HEK293 (cell line): ENCODE measurements at regions not wholly inside any gene's neighbourhood (a gene's known extent, or its start where the extent isn't known, plus 50 kb on each side); places are given as distances from the start of the nearest gene placed in this dataset.

Experiments used
- CTCF ChIA-PET: fragments of 350-600 bp; formaldehyde crosslinking; extraction: SDS; loops from one replicate; lab custom pipeline; 2021; ENCODE audit warnings: antibody characterized with exemption; lab: Yijun Ruan, JAX
- POLR2A ChIA-PET: fragments of 300-600 bp; formaldehyde crosslinking; extraction: SDS; loops from one replicate; lab custom pipeline; 2020; ENCODE audit warnings: antibody characterized with exemption, inconsistent platforms; lab: Yijun Ruan, JAX
- H3K27ac ChIP-seq: fragments of 200-500 bp; sonication (Bioruptor generic); 2 replicates; pipeline ENCODE4 v1.5.1; 2014; ENCODE audit warnings: low read depth, low read length, control low read depth, inconsistent platforms; ENCODE audit errors: extremely low read depth
- H3K36me3 ChIP-seq, 2 experiments: fragments of 200-500 bp in 1 of 2; sonication (Bioruptor generic) in 1 of 2; 1 replicate in 1 of 2; 2 replicates in 1 of 2; pipeline ENCODE4 v1.5.1; 2014 to 2017; ENCODE audit warnings: inconsistent platforms in 2 of 2, low read length in 2 of 2; ENCODE audit not compliant: control insufficient read depth in 2 of 2, insufficient read depth in 1 of 2
- H3K4me1 ChIP-seq: fragments of 200-500 bp; sonication (Bioruptor generic); 2 replicates; pipeline ENCODE4 v1.5.1; 2014; ENCODE audit warnings: mild to moderate bottlenecking, low read length, inconsistent platforms; ENCODE audit not compliant: control insufficient read depth, insufficient read depth
- H3K4me3 ChIP-seq: 2 replicates; pipeline ENCODE4 v1.5.1; 2011; ENCODE audit warnings: low read depth, mild to moderate bottlenecking, control low read depth, low read length, moderate library complexity
- H3K9me3 ChIP-seq: fragments of 200-500 bp; sonication (Bioruptor generic); 2 replicates; pipeline ENCODE4 v1.5.1; 2014; ENCODE audit warnings: low read depth, low read length, inconsistent platforms; ENCODE audit not compliant: control insufficient read depth, insufficient read depth
- BCL11A ChIP-seq: fragments of 450-650 bp; formaldehyde crosslinking; IDR thresholded peaks from 2 replicates; pipeline ENCODE4 v1.5.1; 2016; ENCODE audit warnings: low read depth, missing biosample characterization, missing genetic modification characterization
- INSM2 ChIP-seq: fragments of 450-650 bp; formaldehyde crosslinking; IDR thresholded peaks from 2 replicates; pipeline ENCODE4 v1.5.1; 2016; ENCODE audit warnings: missing biosample characterization, missing genetic modification characterization
- MEIS1 ChIP-seq: sonication (generic); formaldehyde crosslinking; IDR thresholded peaks from 2 replicates; pipeline ENCODE4 v1.8.1; 2022; ENCODE audit warnings: missing genetic modification reagents, mild to moderate bottlenecking, borderline replicate concordance
- OSR2 ChIP-seq: fragments of 450-650 bp; formaldehyde crosslinking; IDR thresholded peaks from 2 replicates; pipeline ENCODE4 v1.5.1; 2016; ENCODE audit warnings: missing biosample characterization, missing genetic modification characterization
- RBAK ChIP-seq: fragments of 450-650 bp; formaldehyde crosslinking; IDR thresholded peaks from 2 replicates; pipeline ENCODE4 v1.5.1; 2016; ENCODE audit warnings: missing biosample characterization, missing genetic modification characterization
- TRIM28 ChIP-seq: IDR thresholded peaks from 2 replicates; pipeline ENCODE4 v1.6.1; 2011; ENCODE audit warnings: low read length, control low read depth, borderline replicate concordance
- ZBTB1 ChIP-seq: fragments of 450-650 bp; formaldehyde crosslinking; IDR thresholded peaks from 2 replicates; pipeline ENCODE4 v1.5.1; 2016; ENCODE audit warnings: missing biosample characterization, missing genetic modification characterization
- ZBTB48 ChIP-seq: fragments of 450-650 bp; formaldehyde crosslinking; IDR thresholded peaks from 2 replicates; pipeline ENCODE4 v1.5.1; 2016; ENCODE audit warnings: missing biosample characterization, missing genetic modification characterization
- ZFP3 ChIP-seq: fragments of 450-650 bp; formaldehyde crosslinking; IDR thresholded peaks from 2 replicates; pipeline ENCODE4 v1.5.1; 2016; ENCODE audit warnings: low read depth, missing biosample characterization, missing genetic modification characterization
- ZFP69B ChIP-seq: fragments of 450-650 bp; formaldehyde crosslinking; IDR thresholded peaks from 2 replicates; pipeline ENCODE4 v1.5.1; 2016; ENCODE audit warnings: missing biosample characterization, missing genetic modification characterization
- ZNF132 ChIP-seq: fragments of 450-650 bp; formaldehyde crosslinking; IDR thresholded peaks from 2 replicates; pipeline ENCODE4 v1.5.1; 2017; ENCODE audit warnings: missing biosample characterization, missing genetic modification characterization, borderline replicate concordance
- ZNF140 ChIP-seq: fragments of 450-650 bp; formaldehyde crosslinking; IDR thresholded peaks from 2 replicates; pipeline ENCODE4 v1.5.1; 2016; ENCODE audit warnings: missing biosample characterization, missing genetic modification characterization
- ZNF148 ChIP-seq: fragments of 450-650 bp; formaldehyde crosslinking; IDR thresholded peaks from 2 replicates; pipeline ENCODE4 v1.5.0; 2017; ENCODE audit warnings: missing biosample characterization, missing genetic modification characterization, borderline replicate concordance
- ZNF19 ChIP-seq: fragments of 450-650 bp; formaldehyde crosslinking; IDR thresholded peaks from 2 replicates; pipeline ENCODE4; 2016; ENCODE audit warnings: missing biosample characterization, missing genetic modification characterization, low read depth
- ZNF211 ChIP-seq: fragments of 450-650 bp; formaldehyde crosslinking; IDR thresholded peaks from 2 replicates; pipeline ENCODE4 v1.5.1; 2016; ENCODE audit warnings: low read depth, missing biosample characterization, missing genetic modification characterization
- ZNF221 ChIP-seq: fragments of 450-650 bp; formaldehyde crosslinking; IDR thresholded peaks from 2 replicates; pipeline ENCODE4 v1.5.1; 2017; ENCODE audit warnings: missing biosample characterization, missing genetic modification characterization, borderline replicate concordance
- ZNF239 ChIP-seq: fragments of 450-650 bp; formaldehyde crosslinking; IDR thresholded peaks from 2 replicates; pipeline ENCODE4 v1.5.1; 2016; ENCODE audit warnings: missing biosample characterization, missing genetic modification characterization
- ZNF266 ChIP-seq: fragments of 450-650 bp; formaldehyde crosslinking; IDR thresholded peaks from 2 replicates; pipeline ENCODE4 v1.5.1; 2016; ENCODE audit warnings: missing biosample characterization, missing genetic modification characterization, low read depth
- ZNF350 ChIP-seq: fragments of 450-650 bp; formaldehyde crosslinking; IDR thresholded peaks from 2 replicates; pipeline ENCODE4 v1.5.0; 2017; ENCODE audit warnings: missing biosample characterization, mild to moderate bottlenecking, missing genetic modification characterization
- ZNF426 ChIP-seq: fragments of 450-650 bp; formaldehyde crosslinking; IDR thresholded peaks from 2 replicates; pipeline ENCODE4 v1.5.1; 2017; ENCODE audit warnings: missing biosample characterization, missing genetic modification characterization, mild to moderate bottlenecking, inconsistent platforms, moderate library complexity
- ZNF518A ChIP-seq: fragments of 450-650 bp; formaldehyde crosslinking; conservative IDR thresholded peaks from 2 replicates; pipeline ENCODE4 v1.5.1; 2016; ENCODE audit warnings: low read depth, missing biosample characterization, missing genetic modification characterization
- ZNF610 ChIP-seq: fragments of 450-650 bp; formaldehyde crosslinking; IDR thresholded peaks from 2 replicates; pipeline ENCODE4 v1.5.1; 2016; ENCODE audit warnings: missing biosample characterization, missing genetic modification characterization, borderline replicate concordance
- ZNF660 ChIP-seq: fragments of 450-650 bp; IDR thresholded peaks from 2 replicates; pipeline ENCODE4 v1.5.1; 2018; ENCODE audit warnings: missing biosample characterization, mild to moderate bottlenecking, missing genetic modification characterization
- ZXDB ChIP-seq: fragments of 450-650 bp; formaldehyde crosslinking; IDR thresholded peaks from 2 replicates; pipeline ENCODE4 v1.5.1; 2016; ENCODE audit warnings: missing biosample characterization, missing genetic modification characterization
- TF ChIP-seq, protein P1 (sequence below): fragments of 450-650 bp; formaldehyde crosslinking; IDR thresholded peaks from 2 replicates; pipeline ENCODE4 v1.5.1; 2016; ENCODE audit warnings: missing biosample characterization, missing genetic modification characterization

- ChIA-PET POLR2A (no interaction called here), CTCF (no interaction called here)
- Histone ChIP-seq H3K4me1 (no peaks in the 10 kb centered on the region), H3K27ac (no peak overlapping the region), H3K9me3 (no peaks in the 10 kb centered on the region), H3K4me3 (no peak overlapping the region), H3K36me3 (no peaks in the 10 kb centered on the region)
- no peak for TF ChIP-seq ZFP69B
- TF ChIP-seq OSR2: no peak
- no peak for TF ChIP-seq ZNF426 (tag by site-specific recombination)
- no peak for TF ChIP-seq ZNF610 (tag by site-specific recombination)
- no peak for TF ChIP-seq ZNF19 (tag by site-specific recombination)
- no peak for TF ChIP-seq ZNF266 (tag by site-specific recombination)
- no peak for TF ChIP-seq ZNF211 (tag by site-specific recombination)
- TF ChIP-seq BCL11A: no peak
- no peak for TF ChIP-seq ZNF660 (tag by site-specific recombination)
- no peak for TF ChIP-seq TRIM28
- TF ChIP-seq MEIS1 (CRISPR knock-in tag): no peak
- TF ChIP-seq ZNF239 (tag by site-specific recombination): no peak
- TF ChIP-seq ZBTB1 (tag by site-specific recombination): no peak
- TF ChIP-seq ZNF350 (tag by site-specific recombination): no peak
Measured at GRCh38 chr1:213661302-213661701, 326.5 kb upstream of the PROX1 start.

DNA sequence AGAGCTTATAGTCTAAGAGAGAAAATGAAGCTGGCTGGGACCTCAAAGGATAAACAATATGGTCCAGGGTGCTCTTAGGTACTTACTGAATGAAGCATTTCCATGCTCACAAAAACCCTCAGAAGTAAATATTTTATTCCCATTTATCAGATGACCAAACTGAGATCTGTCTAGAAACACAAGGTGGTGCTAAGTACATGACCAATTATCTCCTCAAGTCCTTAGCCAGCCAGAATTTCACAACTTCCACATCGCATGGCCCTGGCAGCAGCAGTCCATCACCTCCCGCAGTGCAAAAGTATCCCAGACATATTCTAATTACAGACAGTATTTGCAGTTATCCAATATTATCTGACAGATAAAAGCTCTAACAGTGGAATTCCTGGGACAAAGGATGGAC, 321.7 kb upstream of the PROX1 start:
- H3K4me3 ChIP-seq: no peak overlapping the region
- no peaks in the 10 kb centered on the region for H3K9me3 ChIP-seq
- TF ChIP-seq ZXDB (no peak), RBAK (tag by site-specific recombination) (no peak), ZNF140 (tag by site-specific recombination) (no peak), ZNF221 (tag by site-specific recombination) (no peak), ZFP3 (tag by site-specific recombination) (no peak), INSM2 (tag by site-specific recombination) (no peak), ZNF132 (tag by site-specific recombination) (no peak), ZNF148 (tag by site-specific recombination) (no peak), ZNF518A (no peak), ZBTB48 (tag by site-specific recombination) (no peak)
- TF ChIP-seq, protein P1, sequence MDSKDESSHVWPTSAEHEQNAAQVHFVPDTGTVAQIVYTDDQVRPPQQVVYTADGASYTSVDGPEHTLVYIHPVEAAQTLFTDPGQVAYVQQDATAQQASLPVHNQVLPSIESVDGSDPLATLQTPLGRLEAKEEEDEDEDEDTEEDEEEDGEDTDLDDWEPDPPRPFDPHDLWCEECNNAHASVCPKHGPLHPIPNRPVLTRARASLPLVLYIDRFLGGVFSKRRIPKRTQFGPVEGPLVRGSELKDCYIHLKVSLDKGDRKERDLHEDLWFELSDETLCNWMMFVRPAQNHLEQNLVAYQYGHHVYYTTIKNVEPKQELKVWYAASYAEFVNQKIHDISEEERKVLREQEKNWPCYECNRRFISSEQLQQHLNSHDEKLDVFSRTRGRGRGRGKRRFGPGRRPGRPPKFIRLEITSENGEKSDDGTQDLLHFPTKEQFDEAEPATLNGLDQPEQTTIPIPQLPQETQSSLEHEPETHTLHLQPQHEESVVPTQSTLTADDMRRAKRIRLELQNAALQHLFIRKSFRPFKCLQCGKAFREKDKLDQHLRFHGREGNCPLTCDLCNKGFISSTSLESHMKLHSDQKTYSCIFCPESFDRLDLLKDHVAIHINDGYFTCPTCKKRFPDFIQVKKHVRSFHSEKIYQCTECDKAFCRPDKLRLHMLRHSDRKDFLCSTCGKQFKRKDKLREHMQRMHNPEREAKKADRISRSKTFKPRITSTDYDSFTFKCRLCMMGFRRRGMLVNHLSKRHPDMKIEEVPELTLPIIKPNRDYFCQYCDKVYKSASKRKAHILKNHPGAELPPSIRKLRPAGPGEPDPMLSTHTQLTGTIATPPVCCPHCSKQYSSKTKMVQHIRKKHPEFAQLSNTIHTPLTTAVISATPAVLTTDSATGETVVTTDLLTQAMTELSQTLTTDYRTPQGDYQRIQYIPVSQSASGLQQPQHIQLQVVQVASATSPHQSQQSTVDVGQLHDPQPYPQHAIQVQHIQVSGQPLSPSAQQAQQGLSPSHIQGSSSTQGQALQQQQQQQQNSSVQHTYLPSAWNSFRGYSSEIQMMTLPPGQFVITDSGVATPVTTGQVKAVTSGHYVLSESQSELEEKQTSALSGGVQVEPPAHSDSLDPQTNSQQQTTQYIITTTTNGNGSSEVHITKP (tag by site-specific recombination): no peak
- POLR2A ChIA-PET: no interaction called here
- H3K4me1 ChIP-seq: no peaks in the 10 kb centered on the region
- no peaks in the 10 kb centered on the region for H3K36me3 ChIP-seq
- no peak overlapping the region for H3K27ac ChIP-seq
- CTCF ChIA-PET: no interaction called here
